Upper lobe of left lung (tissue), 4 donors: ENCODE measurements at regions not wholly inside any gene's neighbourhood (a gene's known extent, or its start where the extent isn't known, plus 50 kb on each side); places are given as distances from the start of the nearest gene placed in this dataset.

Source experiments
- POLR2A ChIP-seq, 4 donors: fragments of 450-650 bp; IDR thresholded peaks; one replicate each; pipeline ENCODE4 v1.5.1; 2016 to 2017; ENCODE audit warnings: antibody characterized with exemption in 4 of 4, mild to moderate bottlenecking in 2 of 4
- POLR2AphosphoS5 ChIP-seq, 2 donors: sonication (generic); formaldehyde crosslinking; IDR thresholded peaks; one replicate each; pipeline ENCODE4 v1.5.1; 2017; ENCODE audit warnings: antibody characterized with exemption in 2 of 2
- TF ChIP-seq, protein P1 (sequence below), 6 experiments: fragments of 450-650 bp in 4 of 6; fragments of 200-600 bp in 2 of 6; sonication (generic) in 2 of 6; IDR thresholded peaks; one replicate each; pipeline ENCODE4 v1.5.1; 2016 to 2019; ENCODE audit warnings: antibody characterized with exemption in 6 of 6

DNA sequence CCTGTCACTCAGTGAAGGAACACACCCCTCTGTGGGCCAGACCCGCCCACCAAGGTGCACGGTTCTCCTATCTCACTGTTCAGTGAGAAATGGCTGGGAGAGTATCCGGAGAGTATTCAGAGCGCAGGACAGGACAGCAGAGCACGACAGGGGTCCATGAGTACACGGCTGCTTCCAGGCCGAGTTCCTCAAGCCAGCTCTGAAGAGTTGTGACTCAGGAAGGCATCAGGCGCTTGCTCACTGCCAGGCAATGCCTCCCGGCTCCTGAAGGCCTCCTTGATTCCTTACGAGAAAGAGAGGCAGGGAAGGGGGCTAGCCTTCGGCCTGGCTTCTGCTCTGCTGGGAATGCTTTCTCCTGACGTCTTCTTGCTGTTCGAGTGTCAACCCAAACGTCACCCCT lies 132.1 kb upstream of the PPP1R26 start:
- TF ChIP-seq, protein P1, sequence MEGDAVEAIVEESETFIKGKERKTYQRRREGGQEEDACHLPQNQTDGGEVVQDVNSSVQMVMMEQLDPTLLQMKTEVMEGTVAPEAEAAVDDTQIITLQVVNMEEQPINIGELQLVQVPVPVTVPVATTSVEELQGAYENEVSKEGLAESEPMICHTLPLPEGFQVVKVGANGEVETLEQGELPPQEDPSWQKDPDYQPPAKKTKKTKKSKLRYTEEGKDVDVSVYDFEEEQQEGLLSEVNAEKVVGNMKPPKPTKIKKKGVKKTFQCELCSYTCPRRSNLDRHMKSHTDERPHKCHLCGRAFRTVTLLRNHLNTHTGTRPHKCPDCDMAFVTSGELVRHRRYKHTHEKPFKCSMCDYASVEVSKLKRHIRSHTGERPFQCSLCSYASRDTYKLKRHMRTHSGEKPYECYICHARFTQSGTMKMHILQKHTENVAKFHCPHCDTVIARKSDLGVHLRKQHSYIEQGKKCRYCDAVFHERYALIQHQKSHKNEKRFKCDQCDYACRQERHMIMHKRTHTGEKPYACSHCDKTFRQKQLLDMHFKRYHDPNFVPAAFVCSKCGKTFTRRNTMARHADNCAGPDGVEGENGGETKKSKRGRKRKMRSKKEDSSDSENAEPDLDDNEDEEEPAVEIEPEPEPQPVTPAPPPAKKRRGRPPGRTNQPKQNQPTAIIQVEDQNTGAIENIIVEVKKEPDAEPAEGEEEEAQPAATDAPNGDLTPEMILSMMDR (IDR thresholded peaks at IDR 0.05) = no peak
- TF ChIP-seq POLR2AphosphoS5 (IDR thresholded peaks at IDR 0.05) = no peak
- no peak for TF ChIP-seq POLR2A (IDR thresholded peaks at IDR 0.05)
